ENCODE measurements at regions not wholly inside any gene's neighbourhood (a gene's known extent, or its start where the extent isn't known, plus 50 kb on each side); places are given as distances from the start of the nearest gene placed in this dataset.

GRCh38 chr9:89670114-89670513 lies 65.3 kb downstream of the GADD45G start:
- H3K4me3 ChIP-seq = no peak overlapping the region
- H3K36me3 ChIP-seq = no peaks in the 10 kb centered on the region
- TF ChIP-seq CTCF (IDR thresholded peaks at IDR 0.05) (no peak), POLR2AphosphoS5 (IDR thresholded peaks at IDR 0.05) (no peak), POLR2A (IDR thresholded peaks at IDR 0.05) (no peak)
- H3K9me3 ChIP-seq = no peaks in the 10 kb centered on the region
- H3K27ac ChIP-seq = no peak overlapping the region
- no peak for DNase-seq (ENCODE audit: low spot score in 2 of 2)
- H3K27me3 ChIP-seq = no peaks in the 10 kb centered on the region
- H3K4me1 ChIP-seq = no peaks in the 10 kb centered on the region
- intact Hi-C loops (cut with DNase I; ENCODE audit: low total_unique reads) = no loop called here

GRCh38 chr9:89670801-89671434 lies 66.1 kb downstream of the GADD45G start:
- H3K27me3 ChIP-seq = no peaks in the 10 kb centered on the region
- no peaks in the 10 kb centered on the region for H3K36me3 ChIP-seq
- intact Hi-C loops (cut with DNase I; ENCODE audit: low total_unique reads) = no loop called here
- H3K27ac ChIP-seq = no peak overlapping the region
- DNase-seq (ENCODE audit: low spot score in 2 of 2) = no peak
- H3K4me1 ChIP-seq = no peaks in the 10 kb centered on the region
- H3K4me3 ChIP-seq = no peak overlapping the region
- H3K9me3 ChIP-seq = no peaks in the 10 kb centered on the region
- TF ChIP-seq POLR2A (IDR thresholded peaks at IDR 0.05) (no peak), POLR2AphosphoS5 (IDR thresholded peaks at IDR 0.05) (no peak), CTCF (IDR thresholded peaks at IDR 0.05) (no peak)

GRCh38 chr9:89674667-89675057 lies 69.8 kb downstream of the GADD45G start:
- intact Hi-C loops (cut with DNase I; ENCODE audit: low total_unique reads) = no loop called here
- no peaks in the 10 kb centered on the region for H3K36me3 ChIP-seq
- H3K4me1 ChIP-seq = no peaks in the 10 kb centered on the region
- DNase-seq (ENCODE audit: low spot score in 2 of 2) = no peak
- H3K9me3 ChIP-seq = no peaks in the 10 kb centered on the region
- no peak overlapping the region for H3K4me3 ChIP-seq
- TF ChIP-seq POLR2AphosphoS5 (IDR thresholded peaks at IDR 0.05) (no peak), CTCF (IDR thresholded peaks at IDR 0.05) (no peak), POLR2A (IDR thresholded peaks at IDR 0.05) (no peak)
- H3K27ac ChIP-seq = no peak overlapping the region
- H3K27me3 ChIP-seq = no peaks in the 10 kb centered on the region

GRCh38 chr9:89675058-89675742 lies 70.4 kb downstream of the GADD45G start:
- DNase-seq (ENCODE audit: low spot score in 2 of 2) = no peak
- no peak overlapping the region for H3K27ac ChIP-seq
- H3K4me1 ChIP-seq = no peaks in the 10 kb centered on the region
- intact Hi-C loops (cut with DNase I; ENCODE audit: low total_unique reads) = no loop called here
- no peaks in the 10 kb centered on the region for H3K27me3 ChIP-seq
- no peak for TF ChIP-seq POLR2AphosphoS5 (IDR thresholded peaks at IDR 0.05)
- no peak for TF ChIP-seq CTCF (IDR thresholded peaks at IDR 0.05)
- no peak for TF ChIP-seq POLR2A (IDR thresholded peaks at IDR 0.05)
- no peak overlapping the region for H3K4me3 ChIP-seq
- H3K9me3 ChIP-seq = no peaks in the 10 kb centered on the region
- H3K36me3 ChIP-seq = no peaks in the 10 kb centered on the region

- intact Hi-C loops (cut with DNase I; ENCODE audit: low total_unique reads) = no loop called here
- peak in 1 of 2 donors; percentile 63 for DNase-seq (ENCODE audit: low spot score in 2 of 2)
- Histone ChIP-seq H3K4me3 (no peak overlapping the region), H3K27ac (no peak overlapping the region), H3K27me3 (no peaks in the 10 kb centered on the region), H3K4me1 (no peaks in the 10 kb centered on the region), H3K36me3 (no peaks in the 10 kb centered on the region), H3K9me3 (no peaks in the 10 kb centered on the region)
- TF ChIP-seq POLR2AphosphoS5 (IDR thresholded peaks at IDR 0.05) (no peak), POLR2A (IDR thresholded peaks at IDR 0.05) (no peak), CTCF (IDR thresholded peaks at IDR 0.05) (no peak)
These were observed 71.5 kb downstream of the GADD45G start for GRCh38 chr9:89676281-89676680.

Data from breast epithelium (tissue), 4 donors.